ENCODE measurements at regions not wholly inside any gene's neighbourhood (a gene's known extent, or its start where the extent isn't known, plus 50 kb on each side); places are given as distances from the start of the nearest gene placed in this dataset.

DNA sequence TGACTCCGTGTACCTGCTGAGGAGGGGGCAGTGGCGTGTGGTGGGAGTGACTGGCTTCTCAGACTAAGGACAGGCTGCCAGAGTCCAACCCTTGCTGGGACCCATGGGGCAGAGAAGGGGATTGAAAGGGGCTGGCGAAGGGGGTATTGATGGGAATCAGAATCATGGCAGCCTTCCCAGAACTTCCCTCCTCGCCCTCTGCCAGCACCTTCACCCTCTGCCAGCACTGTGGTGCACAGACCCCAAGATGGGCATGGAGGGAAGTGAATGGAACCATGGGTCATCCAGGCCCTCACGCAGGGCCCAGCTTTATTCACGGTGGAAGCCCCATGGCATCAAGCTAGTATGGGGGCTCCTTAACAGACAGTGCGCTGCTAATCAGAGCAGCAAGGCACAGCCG lies 76.8 kb downstream of the IRX5 start:
- TF ChIP-seq, protein P1, sequence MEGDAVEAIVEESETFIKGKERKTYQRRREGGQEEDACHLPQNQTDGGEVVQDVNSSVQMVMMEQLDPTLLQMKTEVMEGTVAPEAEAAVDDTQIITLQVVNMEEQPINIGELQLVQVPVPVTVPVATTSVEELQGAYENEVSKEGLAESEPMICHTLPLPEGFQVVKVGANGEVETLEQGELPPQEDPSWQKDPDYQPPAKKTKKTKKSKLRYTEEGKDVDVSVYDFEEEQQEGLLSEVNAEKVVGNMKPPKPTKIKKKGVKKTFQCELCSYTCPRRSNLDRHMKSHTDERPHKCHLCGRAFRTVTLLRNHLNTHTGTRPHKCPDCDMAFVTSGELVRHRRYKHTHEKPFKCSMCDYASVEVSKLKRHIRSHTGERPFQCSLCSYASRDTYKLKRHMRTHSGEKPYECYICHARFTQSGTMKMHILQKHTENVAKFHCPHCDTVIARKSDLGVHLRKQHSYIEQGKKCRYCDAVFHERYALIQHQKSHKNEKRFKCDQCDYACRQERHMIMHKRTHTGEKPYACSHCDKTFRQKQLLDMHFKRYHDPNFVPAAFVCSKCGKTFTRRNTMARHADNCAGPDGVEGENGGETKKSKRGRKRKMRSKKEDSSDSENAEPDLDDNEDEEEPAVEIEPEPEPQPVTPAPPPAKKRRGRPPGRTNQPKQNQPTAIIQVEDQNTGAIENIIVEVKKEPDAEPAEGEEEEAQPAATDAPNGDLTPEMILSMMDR (IDR thresholded peaks at IDR 0.05) = no peak
- no peak for TF ChIP-seq POLR2A (IDR thresholded peaks at IDR 0.05)

Measured in testis (tissue), 2 donors.